ENCODE measurements at regions not wholly inside any gene's neighbourhood (a gene's known extent, or its start where the extent isn't known, plus 50 kb on each side); places are given as distances from the start of the nearest gene placed in this dataset.

GRCh38 chr6:90385759-90386313, 89.2 kb upstream of the BACH2 start:
- TF ChIP-seq POLR2A (IDR thresholded peaks at IDR 0.05) (no peak), CTCF (IDR thresholded peaks at IDR 0.05) (no peak)
